ENCODE measurements at regions not wholly inside any gene's neighbourhood (a gene's known extent, or its start where the extent isn't known, plus 50 kb on each side); places are given as distances from the start of the nearest gene placed in this dataset.
"Not testable (repeated sequence)": the region's sequence is repeated elsewhere in the genome, so short reads cannot be mapped to it uniquely, and the experiment has no call there.

GRCh38 chr11:87465716-87466115 lies 428.0 kb downstream of the TMEM135 start:
- Histone ChIP-seq H3K36me3 (replicated peaks; ENCODE audit: control insufficient read depth, insufficient read depth, low read length) (no peaks in the 10 kb centered on the region), H3K27me3 (ENCODE audit: control insufficient read depth, insufficient read depth, low read length) (no peaks in the 10 kb centered on the region), H3K4me3 (ENCODE audit: insufficient read depth, low read depth, low read length) (no peak overlapping the region)
- DNase-seq: no peak

- Histone ChIP-seq H3K36me3 (replicated peaks; ENCODE audit: control insufficient read depth, insufficient read depth, low read length) (no peaks in the 10 kb centered on the region), H3K27me3 (ENCODE audit: control insufficient read depth, insufficient read depth, low read length) (no peaks in the 10 kb centered on the region), H3K4me3 (ENCODE audit: insufficient read depth, low read depth, low read length) (no peak overlapping the region)
- peak; percentile 41 for DNase-seq
These were observed 425.9 kb downstream of the TMEM135 start for GRCh38 chr11:87463486-87464102.

DNA sequence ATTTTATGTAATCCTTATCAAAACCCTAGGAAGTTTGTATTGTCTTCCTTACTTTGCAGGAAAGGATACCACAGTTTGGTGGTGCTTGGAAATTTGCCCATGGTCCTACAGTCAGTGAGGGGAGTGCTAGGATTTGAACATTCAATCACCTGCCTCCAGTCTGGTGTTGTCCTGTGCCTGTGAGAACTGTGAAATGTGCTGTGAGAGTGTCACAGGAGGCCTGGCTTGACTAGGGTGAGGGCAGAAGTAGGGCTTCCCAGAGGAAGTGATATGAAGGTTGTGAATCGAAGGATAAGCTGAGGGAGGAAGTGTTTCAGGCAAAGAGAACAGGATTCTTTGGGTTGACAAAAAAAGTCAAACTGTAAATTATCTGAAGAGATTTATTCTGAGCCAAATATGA lies 424.4 kb downstream of the TMEM135 start:
- no peak for DNase-seq
- H3K27me3 ChIP-seq (ENCODE audit: control insufficient read depth, insufficient read depth, low read length): no peaks in the 10 kb centered on the region
- no peak overlapping the region for H3K4me3 ChIP-seq (ENCODE audit: insufficient read depth, low read depth, low read length)
- H3K36me3 ChIP-seq (replicated peaks; ENCODE audit: control insufficient read depth, insufficient read depth, low read length): no peaks in the 10 kb centered on the region

- H3K4me3 ChIP-seq (ENCODE audit: insufficient read depth, low read depth, low read length): no peak overlapping the region
- DNase-seq: no peak
- no peaks in the 10 kb centered on the region for H3K36me3 ChIP-seq (replicated peaks; ENCODE audit: control insufficient read depth, insufficient read depth, low read length)
- H3K27me3 ChIP-seq (ENCODE audit: control insufficient read depth, insufficient read depth, low read length): no peaks in the 10 kb centered on the region
These were observed 423.3 kb downstream of the TMEM135 start for GRCh38 chr11:87460842-87461637.

- H3K4me3 ChIP-seq (ENCODE audit: insufficient read depth, low read depth, low read length): no peak overlapping the region
- no peaks in the 10 kb centered on the region for H3K27me3 ChIP-seq (ENCODE audit: control insufficient read depth, insufficient read depth, low read length)
- no peaks in the 10 kb centered on the region for H3K36me3 ChIP-seq (replicated peaks; ENCODE audit: control insufficient read depth, insufficient read depth, low read length)
- DNase-seq: no peak
These were observed 422.5 kb downstream of the TMEM135 start for GRCh38 chr11:87460279-87460678.

DNA sequence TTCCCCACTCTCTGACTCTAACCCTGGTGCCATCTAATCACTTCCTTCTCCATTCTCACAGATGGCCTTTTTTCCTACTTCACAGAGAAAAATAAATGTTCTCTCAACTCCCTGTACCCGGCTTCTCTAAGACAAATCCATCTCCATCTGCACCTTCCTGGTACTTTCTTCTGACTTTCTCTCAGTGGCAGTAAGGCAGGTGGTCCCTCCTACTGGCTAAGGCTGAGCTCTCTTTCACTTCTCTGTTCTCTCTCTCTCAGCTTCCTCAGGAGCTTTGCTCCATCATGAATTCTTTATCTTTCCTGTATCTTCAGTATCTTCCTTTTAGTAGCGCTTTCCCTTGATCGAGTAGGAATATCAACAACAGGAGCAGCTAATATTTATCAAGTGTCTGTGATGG lies 421.6 kb downstream of the TMEM135 start:
- H3K36me3 ChIP-seq (replicated peaks; ENCODE audit: control insufficient read depth, insufficient read depth, low read length): no peaks in the 10 kb centered on the region
- no peak overlapping the region for H3K4me3 ChIP-seq (ENCODE audit: insufficient read depth, low read depth, low read length)
- H3K27me3 ChIP-seq (ENCODE audit: control insufficient read depth, insufficient read depth, low read length): no peaks in the 10 kb centered on the region
- no peak for DNase-seq

- Histone ChIP-seq H3K27me3 (ENCODE audit: control insufficient read depth, insufficient read depth, low read length) (no peaks in the 10 kb centered on the region), H3K4me3 (ENCODE audit: insufficient read depth, low read depth, low read length) (no peak overlapping the region), H3K36me3 (replicated peaks; ENCODE audit: control insufficient read depth, insufficient read depth, low read length) (no peaks in the 10 kb centered on the region)
- no peak for DNase-seq
These were observed 418.8 kb downstream of the TMEM135 start for GRCh38 chr11:87456499-87456898.

GRCh38 chr11:87455180-87455579 lies 417.4 kb downstream of the TMEM135 start:
- no peak for DNase-seq

DNA sequence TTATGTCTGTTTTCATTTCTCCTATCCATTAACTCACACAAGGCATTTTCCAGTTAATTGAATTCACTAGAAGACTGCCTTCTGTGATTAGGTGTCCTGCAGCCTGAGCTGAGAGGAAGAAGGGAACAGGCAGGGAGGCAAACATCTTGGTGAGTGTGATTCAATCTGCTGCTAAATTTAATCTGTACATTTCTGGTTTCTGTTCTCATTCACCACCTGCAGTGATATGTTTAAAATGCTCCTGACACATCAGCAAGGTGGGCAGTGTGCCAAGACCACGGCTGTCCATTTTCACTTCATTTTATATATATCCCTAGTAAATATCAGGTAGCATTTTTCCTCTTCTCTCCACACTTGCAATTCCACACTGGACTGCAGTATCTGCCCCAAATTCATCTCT lies 416.5 kb downstream of the TMEM135 start:
- Histone ChIP-seq H3K27me3 (ENCODE audit: control insufficient read depth, insufficient read depth, low read length) (no peaks in the 10 kb centered on the region), H3K36me3 (replicated peaks; ENCODE audit: control insufficient read depth, insufficient read depth, low read length) (no peaks in the 10 kb centered on the region), H3K4me3 (ENCODE audit: insufficient read depth, low read depth, low read length) (no peak overlapping the region)
- DNase-seq: no peak

More at GRCh38 chr11:87455180-87455579, 417.4 kb downstream of the TMEM135 start:
- no peak overlapping the region for H3K4me3 ChIP-seq (ENCODE audit: insufficient read depth, low read depth, low read length)
- no peaks in the 10 kb centered on the region for H3K36me3 ChIP-seq (replicated peaks; ENCODE audit: control insufficient read depth, insufficient read depth, low read length)
- no peaks in the 10 kb centered on the region for H3K27me3 ChIP-seq (ENCODE audit: control insufficient read depth, insufficient read depth, low read length)

DNA sequence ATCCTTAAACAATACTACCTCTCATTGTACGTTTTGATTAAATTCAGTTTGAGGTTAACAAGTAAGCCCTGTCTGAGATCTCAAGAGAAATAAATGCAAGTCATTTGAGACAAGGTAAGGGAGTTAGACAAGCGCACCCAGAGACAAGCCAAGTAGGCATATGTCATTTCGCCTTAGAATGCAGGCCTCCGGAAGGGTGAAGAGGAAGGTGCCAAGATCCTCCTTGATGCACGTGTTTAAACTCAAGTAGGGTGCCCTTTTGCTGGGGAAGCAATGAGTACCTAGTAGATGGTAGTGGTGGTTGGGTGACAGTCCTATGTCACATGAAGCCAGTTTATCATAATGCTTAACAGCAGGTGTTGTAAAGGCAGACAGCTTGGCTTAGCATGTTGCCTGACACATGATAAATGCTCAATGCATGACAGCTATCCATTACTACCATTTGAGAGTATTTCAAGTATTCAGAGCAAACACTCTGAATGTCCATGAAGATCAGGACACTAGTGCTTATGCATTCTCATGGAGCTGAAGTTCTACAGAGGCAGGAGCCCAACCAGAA lies 415.9 kb downstream of the TMEM135 start:
- Histone ChIP-seq H3K36me3 (replicated peaks; ENCODE audit: control insufficient read depth, insufficient read depth, low read length) (no peaks in the 10 kb centered on the region), H3K27me3 (ENCODE audit: control insufficient read depth, insufficient read depth, low read length) (no peaks in the 10 kb centered on the region), H3K4me3 (ENCODE audit: insufficient read depth, low read depth, low read length) (no peak overlapping the region)
- DNase-seq: no peak

GRCh38 chr11:87452025-87452424 lies 414.3 kb downstream of the TMEM135 start:
- not testable (repeated sequence) for H3K4me3 ChIP-seq (ENCODE audit: insufficient read depth, low read depth, low read length); H3K36me3 ChIP-seq (replicated peaks; ENCODE audit: control insufficient read depth, insufficient read depth, low read length); H3K27me3 ChIP-seq (ENCODE audit: control insufficient read depth, insufficient read depth, low read length); DNase-seq

DNA sequence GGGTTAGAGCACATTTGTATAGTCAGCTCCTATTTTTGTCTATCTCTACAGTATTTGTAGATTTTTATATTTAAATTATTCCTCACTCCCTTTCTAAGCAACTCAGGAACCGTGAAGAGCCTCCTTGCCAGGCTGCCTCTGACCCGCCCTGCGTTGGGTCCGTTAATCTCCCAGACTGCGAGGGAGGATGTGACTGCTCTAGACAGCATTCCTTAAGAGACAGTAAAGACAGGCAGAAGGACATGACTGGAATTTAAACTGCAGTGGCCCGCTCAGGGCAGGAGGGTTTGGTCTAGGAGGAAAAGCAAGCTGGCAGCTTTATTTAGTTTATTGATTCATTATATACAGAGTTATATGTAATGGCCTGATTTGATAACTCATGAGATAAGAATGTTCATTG lies 413.7 kb downstream of the TMEM135 start:
- H3K27me3 ChIP-seq (ENCODE audit: control insufficient read depth, insufficient read depth, low read length): no peaks in the 10 kb centered on the region
- H3K36me3 ChIP-seq (replicated peaks; ENCODE audit: control insufficient read depth, insufficient read depth, low read length): no peaks in the 10 kb centered on the region
- H3K4me3 ChIP-seq (ENCODE audit: insufficient read depth, low read depth, low read length): no peak overlapping the region
- DNase-seq: no peak

DNA sequence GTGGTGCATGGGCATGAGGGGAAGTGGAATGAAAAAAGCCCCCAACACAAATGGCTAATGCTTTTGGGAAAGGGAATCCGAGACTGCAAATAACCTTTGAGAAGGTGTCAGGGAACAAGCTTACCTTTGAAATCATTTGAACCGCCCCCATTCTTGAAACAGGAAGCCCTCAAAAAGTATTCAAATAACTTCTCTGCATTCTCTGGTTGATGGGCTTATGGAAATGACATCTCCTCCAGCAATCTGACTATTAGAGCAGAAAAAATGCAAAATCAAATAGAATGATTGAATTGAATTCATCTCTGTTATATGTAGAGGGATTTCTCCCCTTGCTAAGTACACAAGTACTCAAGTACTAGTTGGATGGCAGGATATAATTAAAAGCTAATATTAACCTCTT lies 409.9 kb downstream of the TMEM135 start:
- Histone ChIP-seq H3K27me3 (ENCODE audit: control insufficient read depth, insufficient read depth, low read length) (no peaks in the 10 kb centered on the region), H3K36me3 (replicated peaks; ENCODE audit: control insufficient read depth, insufficient read depth, low read length) (no peaks in the 10 kb centered on the region), H3K4me3 (ENCODE audit: insufficient read depth, low read depth, low read length) (no peak overlapping the region)
- no peak for DNase-seq

DNA sequence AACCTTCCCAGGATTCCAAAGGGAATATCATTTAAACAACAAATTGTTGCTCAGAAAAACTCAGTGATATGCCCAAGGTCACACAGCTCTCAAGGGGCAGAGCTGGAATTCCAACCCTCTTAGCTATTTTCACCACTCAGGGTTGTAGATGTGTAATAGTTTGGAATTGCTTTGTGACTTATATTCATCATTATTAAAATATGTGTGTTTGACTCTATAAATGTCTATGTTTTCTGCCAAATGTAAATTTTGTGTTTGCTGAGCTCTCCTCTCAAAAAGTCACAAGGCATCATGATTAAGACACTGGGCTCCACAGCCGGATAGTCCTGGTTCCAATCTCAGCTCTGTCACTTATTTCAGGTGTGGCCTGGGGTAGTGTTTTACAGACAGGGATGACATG lies 407.3 kb downstream of the TMEM135 start:
- H3K4me3 ChIP-seq (ENCODE audit: insufficient read depth, low read depth, low read length): no peak overlapping the region
- H3K27me3 ChIP-seq (ENCODE audit: control insufficient read depth, insufficient read depth, low read length): no peaks in the 10 kb centered on the region
- H3K36me3 ChIP-seq (replicated peaks; ENCODE audit: control insufficient read depth, insufficient read depth, low read length): no peaks in the 10 kb centered on the region
- DNase-seq: no peak

DNA sequence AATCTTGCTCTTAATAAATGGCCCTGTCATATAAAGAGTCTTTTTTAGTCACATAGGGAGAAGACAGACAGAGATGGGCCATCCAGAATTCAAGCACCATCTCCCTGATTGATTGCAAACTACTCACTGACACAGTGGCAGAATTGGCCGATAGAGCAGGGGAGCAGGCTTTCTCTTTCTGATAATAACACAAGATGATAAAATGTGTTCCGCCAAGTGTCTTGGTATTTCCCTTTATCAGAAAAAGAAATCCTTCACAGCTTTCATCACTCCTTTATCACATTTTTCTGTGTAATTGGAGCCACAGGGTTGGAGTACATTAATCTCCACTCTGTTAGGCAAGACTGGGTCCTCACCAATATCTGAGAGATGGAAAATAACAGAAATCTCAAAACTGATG lies 406.0 kb downstream of the TMEM135 start:
- Histone ChIP-seq H3K27me3 (ENCODE audit: control insufficient read depth, insufficient read depth, low read length) (no peaks in the 10 kb centered on the region), H3K36me3 (replicated peaks; ENCODE audit: control insufficient read depth, insufficient read depth, low read length) (no peaks in the 10 kb centered on the region), H3K4me3 (ENCODE audit: insufficient read depth, low read depth, low read length) (no peak overlapping the region)
- DNase-seq: no peak

Measured in H7 (cell line).